ENCODE measurements at regions not wholly inside any gene's neighbourhood (a gene's known extent, or its start where the extent isn't known, plus 50 kb on each side); places are given as distances from the start of the nearest gene placed in this dataset.

GRCh38 chr3:76410762-76411281 is 625.5 kb upstream of the ZNF717 start:
- DNase-seq (ENCODE audit: low spot score): no peak

GRCh38 chr3:76415384-76415783 is 624.5 kb upstream of the ROBO2 start:
- DNase-seq (ENCODE audit: low spot score): no peak

GRCh38 chr3:76429581-76430177 is 610.2 kb upstream of the ROBO2 start:
- DNase-seq (ENCODE audit: low spot score): no peak

- no peak for DNase-seq (ENCODE audit: low spot score)
Measured at GRCh38 chr3:76432396-76432795, 607.5 kb upstream of the ROBO2 start.

- no peak for DNase-seq (ENCODE audit: low spot score)
Measured at GRCh38 chr3:76436894-76437293, 603.0 kb upstream of the ROBO2 start.

- DNase-seq (ENCODE audit: low spot score): no peak
Measured at GRCh38 chr3:76438971-76439370, 600.9 kb upstream of the ROBO2 start.

- DNase-seq (ENCODE audit: low spot score): no peak
Measured at GRCh38 chr3:76442374-76442915, 597.5 kb upstream of the ROBO2 start.

- DNase-seq (ENCODE audit: low spot score): no peak
Measured at GRCh38 chr3:76456322-76456721, 583.6 kb upstream of the ROBO2 start.

- no peak for DNase-seq (ENCODE audit: low spot score)
Measured at GRCh38 chr3:76463501-76463900, 576.4 kb upstream of the ROBO2 start.

- DNase-seq (ENCODE audit: low spot score): no peak
Measured at GRCh38 chr3:76470285-76470684, 569.6 kb upstream of the ROBO2 start.

- DNase-seq (ENCODE audit: low spot score): no peak
Measured at GRCh38 chr3:76474632-76475031, 565.3 kb upstream of the ROBO2 start.

GRCh38 chr3:76479161-76479650 is 560.7 kb upstream of the ROBO2 start:
- peak; percentile 73 for DNase-seq (ENCODE audit: low spot score)

GRCh38 chr3:76482510-76482909 is 557.4 kb upstream of the ROBO2 start:
- DNase-seq (ENCODE audit: low spot score): no peak

- no peak for DNase-seq (ENCODE audit: low spot score)
Measured at GRCh38 chr3:76487446-76487845, 552.5 kb upstream of the ROBO2 start.

- DNase-seq (ENCODE audit: low spot score): no peak
Measured at GRCh38 chr3:76490064-76490463, 549.8 kb upstream of the ROBO2 start.

- no peak for DNase-seq (ENCODE audit: low spot score)
Measured at GRCh38 chr3:76495216-76495615, 544.7 kb upstream of the ROBO2 start.

- DNase-seq (ENCODE audit: low spot score): no peak
Measured at GRCh38 chr3:76497636-76498035, 542.3 kb upstream of the ROBO2 start.

GRCh38 chr3:76500746-76501275 is 539.1 kb upstream of the ROBO2 start:
- DNase-seq (ENCODE audit: low spot score): peak; percentile 6

- no peak for DNase-seq (ENCODE audit: low spot score)
Measured at GRCh38 chr3:76501315-76501714, 538.6 kb upstream of the ROBO2 start.

GRCh38 chr3:76502076-76502475 is 537.8 kb upstream of the ROBO2 start:
- DNase-seq (ENCODE audit: low spot score): no peak

GRCh38 chr3:76505202-76505845 is 534.6 kb upstream of the ROBO2 start:
- no peak for DNase-seq (ENCODE audit: low spot score)

GRCh38 chr3:76509179-76509830 is 530.6 kb upstream of the ROBO2 start:
- no peak for DNase-seq (ENCODE audit: low spot score)

Measured in umbilical cord (tissue), 1 donor.